ENCODE measurements at regions not wholly inside any gene's neighbourhood (a gene's known extent, or its start where the extent isn't known, plus 50 kb on each side); places are given as distances from the start of the nearest gene placed in this dataset.
"Not testable (repeated sequence)": the region's sequence is repeated elsewhere in the genome, so short reads cannot be mapped to it uniquely, and the experiment has no call there.

- TF ChIP-seq CTCF (IDR thresholded peaks at IDR 0.05) (no peak), EP300 (IDR thresholded peaks at IDR 0.05) (no peak), POLR2A (IDR thresholded peaks at IDR 0.05) (no peak)
- Histone ChIP-seq H3K36me3 (no peaks in the 10 kb centered on the region), H3K4me3 (no peak overlapping the region), H3K4me1 (ENCODE audit: insufficient read depth) (no peaks in the 10 kb centered on the region), H3K27ac (no peak overlapping the region), H3K27me3 (no peaks in the 10 kb centered on the region), H3K9me3 (no peaks in the 10 kb centered on the region)
- intact Hi-C loops (cut with DNase I), result no loop called here
- DNase-seq, result no peak
- WGBS, 3 donors, result 84 to 90% (median 86%) methylated on average over 8 of the region's 8 CpGs
Measured at GRCh38 chr10:130974166-130974565, 337.4 kb downstream of the TCERG1L start.

- WGBS, 3 donors, result 86 to 87% (median 87%) methylated on average over 9 of the region's 9 CpGs
- H3K27me3 ChIP-seq; intact Hi-C loops (cut with DNase I); H3K36me3 ChIP-seq; DNase-seq; H3K27ac ChIP-seq; H3K4me1 ChIP-seq (ENCODE audit: insufficient read depth); H3K4me3 ChIP-seq; H3K9me3 ChIP-seq: not testable (repeated sequence)
Measured at GRCh38 chr10:130975351-130975750, 336.2 kb downstream of the TCERG1L start.

- Histone ChIP-seq H3K9me3 (no peaks in the 10 kb centered on the region), H3K4me3 (no peak overlapping the region), H3K36me3 (no peaks in the 10 kb centered on the region), H3K27me3 (no peaks in the 10 kb centered on the region), H3K4me1 (ENCODE audit: insufficient read depth) (no peaks in the 10 kb centered on the region), H3K27ac (no peak overlapping the region)
- intact Hi-C loops (cut with DNase I), result no loop called here
- no peak for TF ChIP-seq EP300 (IDR thresholded peaks at IDR 0.05)
- WGBS, 3 donors, result 88 to 100% (median 95%) methylated on average over 1 of the region's 1 CpG
- no peak for DNase-seq
Measured at GRCh38 chr10:130982802-130983201, 328.7 kb downstream of the TCERG1L start.

GRCh38 chr10:130983749-130984148, 327.8 kb downstream of the TCERG1L start:
- H3K4me3 ChIP-seq, result no peak overlapping the region
- TF ChIP-seq CTCF (IDR thresholded peaks at IDR 0.05) (no peak), POLR2A (IDR thresholded peaks at IDR 0.05) (no peak), EP300 (IDR thresholded peaks at IDR 0.05) (no peak)
- intact Hi-C loops (cut with DNase I), result no loop called here
- H3K36me3 ChIP-seq, result no peaks in the 10 kb centered on the region
- DNase-seq, result no peak
- no peaks in the 10 kb centered on the region for H3K27me3 ChIP-seq
- H3K4me1 ChIP-seq (ENCODE audit: insufficient read depth), result no peaks in the 10 kb centered on the region
- no peaks in the 10 kb centered on the region for H3K9me3 ChIP-seq
- 78 to 79% (median 78%) methylated on average over 2 of the region's 2 CpGs for WGBS, 3 donors
- H3K27ac ChIP-seq, result no peak overlapping the region

- Histone ChIP-seq H3K27ac (no peak overlapping the region), H3K9me3 (no peaks in the 10 kb centered on the region), H3K36me3 (no peaks in the 10 kb centered on the region), H3K4me1 (ENCODE audit: insufficient read depth) (no peaks in the 10 kb centered on the region), H3K27me3 (no peaks in the 10 kb centered on the region), H3K4me3 (no peak overlapping the region)
- no peak for DNase-seq
- intact Hi-C loops (cut with DNase I), result no loop called here
- TF ChIP-seq CTCF (IDR thresholded peaks at IDR 0.05) (no peak), EP300 (IDR thresholded peaks at IDR 0.05) (no peak), POLR2A (IDR thresholded peaks at IDR 0.05) (no peak)
- 66 to 72% (median 68%) methylated on average over 3 of the region's 3 CpGs for WGBS, 3 donors
Measured at GRCh38 chr10:130984686-130985085, 326.8 kb downstream of the TCERG1L start.

Data from ovary (tissue), 7 donors.